ENCODE measurements at regions not wholly inside any gene's neighbourhood (a gene's known extent, or its start where the extent isn't known, plus 50 kb on each side); places are given as distances from the start of the nearest gene placed in this dataset.

- no peak for DNase-seq
Measured at GRCh38 chr3:107969994-107970819, 120.6 kb downstream of the CD47 start.

- no peak for DNase-seq
Measured at GRCh38 chr3:107969525-107969924, 121.3 kb downstream of the CD47 start.

- DNase-seq, result no peak
Measured at GRCh38 chr3:107966276-107966675, 124.6 kb downstream of the CD47 start.

- no peak for DNase-seq
Measured at GRCh38 chr3:107965136-107965655, 125.6 kb downstream of the CD47 start.

GRCh38 chr3:107963581-107963980, 127.2 kb downstream of the CD47 start:
- DNase-seq, result no peak

GRCh38 chr3:107962946-107963345, 127.9 kb downstream of the CD47 start:
- no peak for DNase-seq

- DNase-seq, result no peak
Measured at GRCh38 chr3:107962037-107962436, 128.8 kb downstream of the CD47 start.

GRCh38 chr3:107959550-107960154, 131.2 kb downstream of the CD47 start:
- no peak for DNase-seq

- no peak for DNase-seq
Measured at GRCh38 chr3:107958146-107958545, 132.7 kb downstream of the CD47 start.

- DNase-seq, result no peak
Measured at GRCh38 chr3:107956991-107957900, 133.6 kb downstream of the CD47 start.

GRCh38 chr3:107954845-107955244, 136.0 kb downstream of the CD47 start:
- DNase-seq, result no peak

- DNase-seq, result no peak
Measured at GRCh38 chr3:107953722-107954121, 137.1 kb downstream of the CD47 start.

GRCh38 chr3:107951126-107951525, 139.7 kb downstream of the CD47 start:
- DNase-seq, result no peak

GRCh38 chr3:107950417-107950816, 140.4 kb downstream of the CD47 start:
- no peak for DNase-seq

GRCh38 chr3:107949394-107949970, 141.3 kb downstream of the CD47 start:
- no peak for DNase-seq

- DNase-seq, result no peak
Measured at GRCh38 chr3:107947203-107947602, 143.6 kb downstream of the CD47 start.

GRCh38 chr3:107946700-107947099, 144.1 kb downstream of the CD47 start:
- no peak for DNase-seq

- no peak for DNase-seq
Measured at GRCh38 chr3:107945417-107946094, 145.3 kb downstream of the CD47 start.

- no peak for DNase-seq
Measured at GRCh38 chr3:107943786-107944523, 146.9 kb downstream of the CD47 start.

- DNase-seq, result no peak
Measured at GRCh38 chr3:107942951-107943749, 147.7 kb downstream of the CD47 start.
